ENCODE measurements at regions not wholly inside any gene's neighbourhood (a gene's known extent, or its start where the extent isn't known, plus 50 kb on each side); places are given as distances from the start of the nearest gene placed in this dataset.

DNA sequence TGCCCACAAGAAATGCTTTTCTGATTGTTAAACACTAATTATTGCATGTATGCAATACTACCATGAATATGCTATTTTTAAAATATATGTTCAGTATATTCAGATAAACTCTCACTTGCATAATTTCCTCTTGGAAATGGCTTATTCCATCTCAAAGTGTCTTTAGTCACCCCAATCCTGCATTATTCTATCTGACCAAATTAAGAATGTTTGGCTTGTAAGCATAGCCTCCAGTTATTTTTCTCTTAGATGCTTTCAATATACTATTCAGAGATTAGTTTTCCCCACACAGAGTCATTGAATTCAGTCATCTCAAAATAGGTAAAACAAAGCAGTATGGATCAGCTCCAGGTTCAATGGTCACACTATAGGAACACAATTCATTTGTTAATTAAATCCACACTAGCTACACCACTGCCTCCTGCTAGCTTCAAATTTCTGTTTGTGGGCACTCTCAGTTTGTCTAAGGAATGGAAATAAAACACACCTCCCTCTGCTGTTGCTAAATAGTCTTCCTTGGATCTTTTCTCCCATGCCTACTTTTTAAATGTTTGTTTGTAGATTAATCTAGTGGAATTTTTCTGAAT is 134.6 kb upstream of the TBCA start:
- no peak for TF ChIP-seq CTCF (conservative IDR thresholded peaks at IDR 0.05; ENCODE audit: low read depth, low read length)
- H3K4me3 ChIP-seq (ENCODE audit: low read length): no peak overlapping the region
- DNase-seq (ENCODE audit: low read depth): no peak

DNA sequence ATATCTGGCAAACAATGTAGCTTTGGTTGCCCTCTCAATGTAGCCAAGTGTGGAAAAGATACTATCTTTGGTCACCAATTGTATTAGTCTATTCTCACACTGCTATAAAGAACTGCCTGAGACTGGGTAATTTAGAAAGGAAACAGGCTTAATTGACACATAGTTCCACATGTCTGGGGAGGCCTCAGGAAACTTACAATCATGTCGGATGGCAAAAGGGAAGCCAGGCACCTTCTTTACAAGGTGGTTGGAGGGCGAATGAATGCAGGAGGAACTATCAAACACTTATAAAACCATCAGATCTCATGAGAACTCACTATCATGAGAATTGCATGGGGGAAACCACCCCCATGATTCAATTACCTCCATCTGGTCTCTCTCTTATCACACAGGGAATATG is 133.1 kb upstream of the TBCA start:
- no peak overlapping the region for H3K4me3 ChIP-seq (ENCODE audit: low read length)
- no peak for DNase-seq (ENCODE audit: low read depth)
- TF ChIP-seq CTCF (conservative IDR thresholded peaks at IDR 0.05; ENCODE audit: low read depth, low read length): no peak

GRCh38 chr5:77908787-77909186 is 132.6 kb upstream of the TBCA start:
- no peak for DNase-seq (ENCODE audit: low read depth)
- no peak for TF ChIP-seq CTCF (conservative IDR thresholded peaks at IDR 0.05; ENCODE audit: low read depth, low read length)
- no peak overlapping the region for H3K4me3 ChIP-seq (ENCODE audit: low read length)

DNA sequence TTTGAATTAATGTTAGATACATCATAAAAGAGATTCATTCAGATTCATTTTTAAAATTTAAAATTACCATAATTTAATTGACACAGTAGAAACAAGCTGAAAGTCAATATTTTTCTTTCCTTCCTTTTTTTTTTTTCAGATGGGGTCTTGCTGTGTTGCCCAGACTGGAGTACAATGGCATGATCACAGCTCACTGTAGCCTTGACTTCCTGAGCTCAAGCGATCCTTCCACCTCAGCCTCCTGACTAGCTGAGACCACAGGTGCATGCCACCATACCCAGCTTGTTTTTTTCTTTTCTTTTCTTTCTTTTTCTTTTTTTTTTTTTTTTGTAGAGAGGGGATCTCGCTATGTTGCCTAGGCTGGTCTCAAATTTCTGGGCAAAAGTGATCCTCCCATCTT is 131.6 kb upstream of the TBCA start:
- no peak for DNase-seq (ENCODE audit: low read depth)
- H3K4me3 ChIP-seq (ENCODE audit: low read length): no peak overlapping the region
- no peak for TF ChIP-seq CTCF (conservative IDR thresholded peaks at IDR 0.05; ENCODE audit: low read depth, low read length)

DNA sequence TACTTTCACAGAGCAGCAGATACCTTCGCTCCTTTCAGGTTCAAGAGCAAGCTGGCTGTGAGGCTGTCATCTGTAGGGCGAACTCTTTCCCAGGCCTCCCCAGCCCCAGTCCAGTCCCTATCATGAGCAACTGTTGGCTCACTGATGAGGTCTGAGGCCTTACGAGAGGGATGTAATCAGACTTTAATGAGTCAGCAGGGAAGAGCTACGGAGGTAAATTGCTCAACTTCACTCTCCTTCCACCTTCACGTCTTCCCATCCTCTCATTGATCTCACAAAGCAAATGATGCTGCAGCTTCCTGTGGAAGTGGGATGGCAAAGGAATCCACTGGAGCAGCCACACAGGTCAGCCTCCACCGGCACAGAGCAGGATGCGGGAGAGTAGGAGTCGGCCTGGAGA is 130.7 kb upstream of the TBCA start:
- no peak for TF ChIP-seq CTCF (conservative IDR thresholded peaks at IDR 0.05; ENCODE audit: low read depth, low read length)
- no peak overlapping the region for H3K4me3 ChIP-seq (ENCODE audit: low read length)
- no peak for DNase-seq (ENCODE audit: low read depth)

GRCh38 chr5:77904362-77904761 is 128.2 kb upstream of the TBCA start:
- no peak for DNase-seq (ENCODE audit: low read depth)
- TF ChIP-seq CTCF (conservative IDR thresholded peaks at IDR 0.05; ENCODE audit: low read depth, low read length): no peak

DNA sequence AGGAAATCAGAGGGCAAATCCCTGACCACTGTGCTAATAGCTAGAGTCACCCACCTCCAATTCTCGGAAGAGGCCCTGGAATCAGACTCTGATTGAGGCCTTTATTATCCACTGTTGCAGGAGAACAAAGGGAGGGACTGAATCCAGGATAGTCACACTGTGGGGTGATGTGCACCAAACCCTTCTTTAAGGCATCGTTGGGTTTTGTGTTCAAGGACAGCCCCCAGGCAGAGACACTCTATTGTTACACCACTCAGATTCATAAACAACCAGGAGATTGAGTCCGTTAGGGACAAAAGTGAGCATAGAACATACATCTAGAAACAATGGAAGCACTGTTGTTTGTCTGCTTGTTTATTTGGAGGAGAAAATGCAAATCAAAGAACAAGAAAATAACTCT is 124.6 kb upstream of the TBCA start:
- TF ChIP-seq CTCF (conservative IDR thresholded peaks at IDR 0.05; ENCODE audit: low read depth, low read length): no peak
- DNase-seq (ENCODE audit: low read depth): no peak
- H3K4me3 ChIP-seq (ENCODE audit: low read length): no peak overlapping the region

More at GRCh38 chr5:77904362-77904761, 128.2 kb upstream of the TBCA start:
- H3K4me3 ChIP-seq (ENCODE audit: low read length): no peak overlapping the region

Measured in retinal pigment epithelial cell (primary cell).